Heart left ventricle (tissue), 13 donors: ENCODE measurements at regions not wholly inside any gene's neighbourhood (a gene's known extent, or its start where the extent isn't known, plus 50 kb on each side); places are given as distances from the start of the nearest gene placed in this dataset.
"Not testable (repeated sequence)": the region's sequence is repeated elsewhere in the genome, so short reads cannot be mapped to it uniquely, and the experiment has no call there.

Source experiments
- POLR2A ChIP-seq, 2 donors: fragments of 450-650 bp; IDR thresholded peaks; one replicate each; pipeline ENCODE4 v1.6.1; 2017; ENCODE audit warnings: antibody characterized with exemption in 2 of 2, mild to moderate bottlenecking in 2 of 2, moderate library complexity in 2 of 2
- TF ChIP-seq, protein P1 (sequence below), 12 donors: fragments of 200-600 bp; sonication (generic) in 4 of 12; IDR thresholded peaks; one replicate each; pipeline versions ENCODE4 v1.5.0 to v1.8.0; 2018 to 2022; ENCODE audit warnings: antibody characterized with exemption in 12 of 12, mild to moderate bottlenecking in 5 of 12
- donor health status: ischemic (EF 13 %, LVEDD 7.1; RV severe dilation, severe dysfunction).
- donor health status: DM: no; HTN: yes; CAD: no.
- donor health status: DM: no; HTN: no; CAD: no.
- donor health status: ischemic (EF 25% LVEDD 6.9; RV normal size, moderate dysfunction).
- donor health status: ischemic (EF 25% LVEDD 5.7; RV mildly dilated, moderate dysfunction).
- donor health status: ischemic (EF 35%, LVEDD 5.7; RV mildly dilated, moderate dysfunction).
- donor health status: nonischemic (EF 11% LVEDD 7.7; RV severe dilation, severe dysfunction).
- donor health status: DM: yes; HTN: yes; CAD: no.
- donor health status: PGD.
- donor health status: ischemic (EF 29% LVEDD 5.4; RV normal size, mild dysfunction).
- donor health status: nonischemic (EF 23%, LVEDD 6.1; RV moderate dilation, normal function).

DNA sequence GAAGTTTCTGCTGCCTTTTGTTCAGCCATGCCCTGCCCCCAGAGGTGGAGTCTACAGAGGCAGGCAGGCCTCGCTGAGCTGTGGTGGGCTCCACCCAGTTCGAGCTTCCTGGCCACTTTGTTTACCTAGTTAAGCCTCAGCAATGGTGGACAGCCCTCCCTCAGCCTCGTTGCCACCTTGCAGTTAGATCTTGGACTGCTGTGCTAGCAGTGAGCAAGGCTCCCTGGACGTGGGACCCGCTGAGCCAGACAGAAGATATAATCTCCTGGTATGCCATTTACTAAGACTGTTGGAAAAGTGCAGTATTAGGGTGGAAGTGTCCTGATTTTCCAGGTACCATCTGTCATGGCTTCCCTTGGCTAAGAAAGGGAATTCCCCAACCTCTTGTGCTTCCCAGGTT, 588.2 kb downstream of the AMY1C start:
- TF ChIP-seq, protein P1, sequence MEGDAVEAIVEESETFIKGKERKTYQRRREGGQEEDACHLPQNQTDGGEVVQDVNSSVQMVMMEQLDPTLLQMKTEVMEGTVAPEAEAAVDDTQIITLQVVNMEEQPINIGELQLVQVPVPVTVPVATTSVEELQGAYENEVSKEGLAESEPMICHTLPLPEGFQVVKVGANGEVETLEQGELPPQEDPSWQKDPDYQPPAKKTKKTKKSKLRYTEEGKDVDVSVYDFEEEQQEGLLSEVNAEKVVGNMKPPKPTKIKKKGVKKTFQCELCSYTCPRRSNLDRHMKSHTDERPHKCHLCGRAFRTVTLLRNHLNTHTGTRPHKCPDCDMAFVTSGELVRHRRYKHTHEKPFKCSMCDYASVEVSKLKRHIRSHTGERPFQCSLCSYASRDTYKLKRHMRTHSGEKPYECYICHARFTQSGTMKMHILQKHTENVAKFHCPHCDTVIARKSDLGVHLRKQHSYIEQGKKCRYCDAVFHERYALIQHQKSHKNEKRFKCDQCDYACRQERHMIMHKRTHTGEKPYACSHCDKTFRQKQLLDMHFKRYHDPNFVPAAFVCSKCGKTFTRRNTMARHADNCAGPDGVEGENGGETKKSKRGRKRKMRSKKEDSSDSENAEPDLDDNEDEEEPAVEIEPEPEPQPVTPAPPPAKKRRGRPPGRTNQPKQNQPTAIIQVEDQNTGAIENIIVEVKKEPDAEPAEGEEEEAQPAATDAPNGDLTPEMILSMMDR (IDR thresholded peaks at IDR 0.05) = not testable (repeated sequence)
- TF ChIP-seq POLR2A (IDR thresholded peaks at IDR 0.05) = not testable (repeated sequence)
